C4-2B (cell line): ENCODE measurements at regions not wholly inside any gene's neighbourhood (a gene's known extent, or its start where the extent isn't known, plus 50 kb on each side); places are given as distances from the start of the nearest gene placed in this dataset.

Experiments used
- H3K27ac ChIP-seq: fragments of 450-650 bp; 2 replicates; pipeline ENCODE4 v1.5.1; 2017
- CTCF ChIP-seq: fragments of 450-650 bp; conservative IDR thresholded peaks from 2 replicates; pipeline ENCODE4 v1.5.1; 2017; ENCODE audit warnings: mild to moderate bottlenecking
- ZFX ChIP-seq: fragments of 450-650 bp; IDR thresholded peaks from 2 replicates; pipeline ENCODE4 v1.6.1; 2017

GRCh38 chr11:119920666-119921387 is 191.8 kb upstream of the NECTIN1 start:
- no peak overlapping the region for H3K27ac ChIP-seq
- no peak for TF ChIP-seq CTCF
- no peak for TF ChIP-seq ZFX

GRCh38 chr11:119919656-119920055 is 190.7 kb upstream of the NECTIN1 start:
- H3K27ac ChIP-seq = no peak overlapping the region
- TF ChIP-seq CTCF (no peak), ZFX (no peak)

- TF ChIP-seq CTCF (no peak), ZFX (no peak)
- H3K27ac ChIP-seq = no peak overlapping the region
These were observed 189.3 kb upstream of the NECTIN1 start for GRCh38 chr11:119918347-119918746.

- no peak overlapping the region for H3K27ac ChIP-seq
- TF ChIP-seq ZFX (no peak), CTCF (no peak)
These were observed 187.6 kb upstream of the NECTIN1 start for GRCh38 chr11:119916568-119916967.

GRCh38 chr11:119912229-119912628 is 183.2 kb upstream of the NECTIN1 start:
- TF ChIP-seq ZFX (no peak), CTCF (no peak)
- no peak overlapping the region for H3K27ac ChIP-seq

- TF ChIP-seq ZFX = no peak
- no peak for TF ChIP-seq CTCF
- no peak overlapping the region for H3K27ac ChIP-seq
These were observed 181.7 kb upstream of the NECTIN1 start for GRCh38 chr11:119910650-119911049.

GRCh38 chr11:119910051-119910450 is 181.1 kb upstream of the NECTIN1 start:
- H3K27ac ChIP-seq = no peak overlapping the region
- no peak for TF ChIP-seq ZFX
- TF ChIP-seq CTCF = no peak
